ENCODE measurements at regions not wholly inside any gene's neighbourhood (a gene's known extent, or its start where the extent isn't known, plus 50 kb on each side); places are given as distances from the start of the nearest gene placed in this dataset.

DNA sequence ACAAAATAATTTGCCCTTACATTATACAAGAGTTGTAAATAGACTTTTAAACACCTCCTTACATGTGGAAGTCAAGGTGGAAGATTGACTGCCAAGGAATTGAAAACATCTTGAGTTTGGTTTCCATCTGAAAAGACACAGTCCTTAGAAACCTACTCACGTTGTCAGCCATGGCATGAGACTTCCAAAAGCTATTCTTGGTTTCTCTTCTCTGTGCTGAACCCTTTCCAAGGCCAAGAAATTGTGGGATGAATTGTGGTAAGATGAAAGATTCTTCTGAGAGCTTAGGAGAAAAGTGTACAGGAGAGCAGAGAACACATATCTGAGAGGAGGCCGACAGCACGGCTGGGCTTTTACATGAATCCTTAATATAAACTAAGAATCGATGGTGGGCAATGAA lies 370.0 kb downstream of the FBXW7 start:
- H3K4me1 Mint-ChIP-seq (ENCODE audit: low read depth): no peaks in the 10 kb centered on the region
- H3K27me3 Mint-ChIP-seq: no peaks in the 10 kb centered on the region
- H3K27ac Mint-ChIP-seq: no peak overlapping the region
- no peaks in the 10 kb centered on the region for H3K9me3 Mint-ChIP-seq
- no peaks in the 10 kb centered on the region for H3K36me3 Mint-ChIP-seq (ENCODE audit: low read depth)
- no peak for DNase-seq
- no peak overlapping the region for H3K4me3 Mint-ChIP-seq

DNA sequence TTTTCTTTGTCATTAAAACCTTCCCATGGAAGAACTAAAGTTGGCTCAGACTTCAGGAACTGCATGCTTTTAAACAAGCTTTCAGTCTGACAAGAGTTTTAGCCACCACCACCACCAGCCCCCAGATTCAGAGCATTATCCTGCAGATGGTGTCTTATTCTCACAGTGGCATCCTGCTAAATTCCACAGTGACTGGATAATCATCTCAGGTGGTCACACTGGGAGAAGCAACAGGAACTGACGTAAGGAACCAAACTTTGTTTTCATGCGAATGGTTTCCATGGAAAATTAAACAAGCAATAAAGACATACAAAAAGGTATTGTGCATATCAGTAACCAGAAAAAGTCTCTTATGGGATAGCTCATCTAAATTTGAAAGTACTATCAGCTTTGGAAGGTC lies 370.7 kb downstream of the FBXW7 start:
- H3K27ac Mint-ChIP-seq: no peak overlapping the region
- no peaks in the 10 kb centered on the region for H3K36me3 Mint-ChIP-seq (ENCODE audit: low read depth)
- no peak for DNase-seq
- no peak overlapping the region for H3K4me3 Mint-ChIP-seq
- no peaks in the 10 kb centered on the region for H3K27me3 Mint-ChIP-seq
- no peaks in the 10 kb centered on the region for H3K9me3 Mint-ChIP-seq
- no peaks in the 10 kb centered on the region for H3K4me1 Mint-ChIP-seq (ENCODE audit: low read depth)

DNA sequence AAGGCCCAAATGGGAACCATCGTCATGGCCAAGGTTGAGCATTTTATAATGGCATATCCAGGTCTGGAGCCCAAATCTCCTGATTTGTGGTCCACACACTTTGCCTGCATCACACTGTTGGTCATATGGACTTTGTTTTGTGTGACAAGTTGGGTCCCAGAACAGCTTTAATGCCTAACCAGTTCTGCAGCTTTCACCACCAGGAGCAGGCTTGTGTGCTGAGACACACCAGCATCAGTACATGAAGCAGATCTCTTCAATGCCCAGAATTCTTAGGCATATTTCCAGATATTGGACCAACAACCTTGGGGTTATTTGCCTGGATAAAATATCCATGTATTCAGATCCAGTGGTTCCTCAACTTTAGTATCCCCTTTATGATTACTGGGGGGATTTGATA lies 371.3 kb downstream of the FBXW7 start:
- Mint-ChIP-seq H3K27me3 (no peaks in the 10 kb centered on the region), H3K27ac (no peak overlapping the region), H3K36me3 (ENCODE audit: low read depth) (no peaks in the 10 kb centered on the region), H3K4me3 (no peak overlapping the region), H3K9me3 (no peaks in the 10 kb centered on the region), H3K4me1 (ENCODE audit: low read depth) (no peaks in the 10 kb centered on the region)
- no peak for DNase-seq

DNA sequence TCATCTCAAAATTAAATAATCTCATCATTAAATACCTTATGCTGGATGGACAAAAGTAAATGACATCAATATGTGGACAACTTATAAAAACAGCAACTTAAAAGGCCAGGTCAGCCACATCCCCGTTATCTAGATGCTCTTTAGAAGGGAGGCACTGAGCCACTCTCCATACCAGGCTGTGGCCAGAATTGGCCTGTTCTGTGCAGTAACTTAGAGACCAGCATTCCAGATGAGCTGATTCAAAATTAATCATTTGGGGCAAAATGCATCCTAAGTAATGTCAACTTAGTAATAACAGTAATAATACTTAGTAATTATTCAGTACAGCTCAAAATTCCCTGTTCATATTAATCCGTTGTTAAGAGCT lies 373.6 kb downstream of the FBXW7 start:
- no peak overlapping the region for H3K4me3 Mint-ChIP-seq
- H3K27ac Mint-ChIP-seq: no peak overlapping the region

DNA sequence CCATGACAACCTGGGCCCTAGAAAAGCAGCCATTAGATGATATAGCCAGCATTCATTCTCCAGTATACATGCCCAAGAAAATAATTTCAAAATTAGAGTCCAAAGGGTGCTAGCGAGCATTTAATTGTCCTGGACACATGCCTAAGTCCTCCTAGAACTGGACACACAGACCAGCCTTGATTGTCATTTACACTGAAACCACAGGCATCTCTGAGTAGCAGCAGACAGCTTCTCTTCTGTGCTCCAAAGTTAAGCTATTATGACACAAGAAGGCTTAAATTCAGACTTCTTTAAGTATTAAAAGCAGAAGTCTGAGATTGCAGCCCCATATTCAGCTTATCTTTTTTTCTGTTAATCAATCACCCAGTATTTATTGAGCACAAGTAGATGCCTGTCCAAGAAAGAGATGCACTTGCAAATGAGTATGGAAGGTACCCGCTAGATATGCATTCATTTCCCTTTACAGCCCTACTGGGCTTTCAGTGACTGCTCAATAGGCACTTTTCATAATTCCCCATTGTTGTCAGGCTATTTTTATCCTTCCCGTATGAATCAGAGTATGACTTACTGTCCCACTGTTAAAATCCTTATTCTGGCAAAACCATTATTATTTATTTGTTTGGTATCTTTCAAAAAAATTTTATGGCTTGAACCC lies 374.1 kb downstream of the FBXW7 start:
- H3K4me1 Mint-ChIP-seq (ENCODE audit: low read depth): peaks cover 8% of the 10 kb centered on the region

More for the DNA sequence above, 373.6 kb downstream of the FBXW7 start:
- DNase-seq: no peak
- Mint-ChIP-seq H3K4me1 (ENCODE audit: low read depth) (peaks cover 8% of the 10 kb centered on the region), H3K36me3 (ENCODE audit: low read depth) (no peaks in the 10 kb centered on the region), H3K9me3 (no peaks in the 10 kb centered on the region), H3K27me3 (no peaks in the 10 kb centered on the region)

DNA sequence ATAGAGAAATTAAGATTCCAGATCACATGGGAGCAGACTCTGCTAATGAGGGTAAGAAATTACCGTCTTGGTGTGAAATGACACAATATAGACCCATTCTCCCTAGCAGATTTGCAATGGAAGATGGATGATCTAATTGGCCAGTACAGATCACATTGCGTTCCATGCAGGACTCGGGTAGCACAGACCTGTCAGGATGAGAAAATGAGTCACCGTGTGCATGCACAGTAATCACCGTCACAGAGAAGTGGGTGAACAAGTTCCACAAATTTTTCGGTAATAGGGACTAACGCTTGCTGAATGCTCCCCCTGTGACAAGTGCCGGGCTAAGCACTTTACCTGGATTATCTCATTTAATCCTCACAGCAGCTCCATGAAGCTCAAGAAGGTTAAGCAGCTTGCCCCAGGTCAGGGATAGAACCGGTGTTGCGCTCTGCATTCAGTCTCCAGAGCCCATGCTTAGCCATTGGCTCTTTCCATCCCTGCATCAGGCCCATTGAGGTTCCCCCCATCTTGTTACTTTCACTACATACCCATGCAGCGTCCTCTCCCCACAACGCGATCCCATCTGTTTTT lies 375.6 kb downstream of the FBXW7 start:
- no peak for DNase-seq
- Mint-ChIP-seq H3K4me1 (ENCODE audit: low read depth) (peaks cover 8% of the 10 kb centered on the region), H3K9me3 (no peaks in the 10 kb centered on the region), H3K4me3 (no peak overlapping the region), H3K36me3 (ENCODE audit: low read depth) (no peaks in the 10 kb centered on the region), H3K27ac (no peak overlapping the region), H3K27me3 (no peaks in the 10 kb centered on the region)

More for the DNA sequence above, 374.1 kb downstream of the FBXW7 start:
- H3K9me3 Mint-ChIP-seq: no peaks in the 10 kb centered on the region
- no peak overlapping the region for H3K27ac Mint-ChIP-seq
- H3K27me3 Mint-ChIP-seq: no peaks in the 10 kb centered on the region
- DNase-seq: no peak
- H3K36me3 Mint-ChIP-seq (ENCODE audit: low read depth): no peaks in the 10 kb centered on the region
- H3K4me3 Mint-ChIP-seq: no peak overlapping the region

DNA sequence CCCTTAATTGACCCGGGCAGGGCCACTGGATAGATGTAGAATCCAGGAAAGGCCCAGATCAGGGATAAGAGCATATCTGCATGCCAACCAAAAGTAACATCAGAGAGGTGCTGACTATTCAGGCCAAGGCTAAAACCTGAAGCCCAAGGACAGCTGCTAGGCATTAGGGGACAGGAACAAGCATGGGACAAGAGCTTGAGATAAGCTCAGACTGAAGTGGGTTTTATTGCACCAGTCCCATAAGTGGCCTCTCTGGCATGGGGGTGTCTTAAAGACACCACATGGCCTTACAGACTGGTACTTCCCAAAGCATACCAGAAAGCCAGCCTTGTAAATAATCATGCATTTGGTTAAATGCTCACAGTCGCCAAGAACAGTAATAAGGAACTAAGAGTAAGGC lies 376.1 kb downstream of the FBXW7 start:
- H3K36me3 Mint-ChIP-seq (ENCODE audit: low read depth): no peaks in the 10 kb centered on the region
- no peaks in the 10 kb centered on the region for H3K27me3 Mint-ChIP-seq
- no peak for DNase-seq
- no peak overlapping the region for H3K27ac Mint-ChIP-seq
- H3K4me3 Mint-ChIP-seq: no peak overlapping the region
- peaks cover 13% of the 10 kb centered on the region for H3K4me1 Mint-ChIP-seq (ENCODE audit: low read depth)
- no peaks in the 10 kb centered on the region for H3K9me3 Mint-ChIP-seq

DNA sequence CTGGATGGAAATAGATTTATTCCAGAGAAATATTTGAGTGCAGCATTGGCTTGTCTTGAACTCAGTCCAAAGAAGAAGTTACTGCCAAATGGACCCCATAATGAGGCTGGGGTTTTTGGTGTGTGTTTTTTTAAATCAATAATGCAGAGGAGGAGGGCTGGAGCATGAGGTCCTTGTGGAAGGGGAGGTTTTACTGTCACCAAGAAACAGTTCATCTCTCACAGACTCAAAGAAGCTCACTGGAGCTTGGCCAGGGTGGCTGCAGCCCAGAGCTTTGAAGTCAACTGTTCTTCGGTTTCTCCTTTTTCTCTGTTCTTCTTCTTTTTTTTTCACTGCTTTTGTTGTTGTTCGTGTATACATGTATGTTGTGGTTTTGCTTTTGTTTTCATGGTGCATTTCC lies 377.7 kb downstream of the FBXW7 start:
- peaks cover 22% of the 10 kb centered on the region for H3K4me1 Mint-ChIP-seq (ENCODE audit: low read depth)
- H3K36me3 Mint-ChIP-seq (ENCODE audit: low read depth): no peaks in the 10 kb centered on the region
- no peaks in the 10 kb centered on the region for H3K9me3 Mint-ChIP-seq
- H3K27ac Mint-ChIP-seq: no peak overlapping the region
- no peak for DNase-seq
- no peak overlapping the region for H3K4me3 Mint-ChIP-seq
- no peaks in the 10 kb centered on the region for H3K27me3 Mint-ChIP-seq

DNA sequence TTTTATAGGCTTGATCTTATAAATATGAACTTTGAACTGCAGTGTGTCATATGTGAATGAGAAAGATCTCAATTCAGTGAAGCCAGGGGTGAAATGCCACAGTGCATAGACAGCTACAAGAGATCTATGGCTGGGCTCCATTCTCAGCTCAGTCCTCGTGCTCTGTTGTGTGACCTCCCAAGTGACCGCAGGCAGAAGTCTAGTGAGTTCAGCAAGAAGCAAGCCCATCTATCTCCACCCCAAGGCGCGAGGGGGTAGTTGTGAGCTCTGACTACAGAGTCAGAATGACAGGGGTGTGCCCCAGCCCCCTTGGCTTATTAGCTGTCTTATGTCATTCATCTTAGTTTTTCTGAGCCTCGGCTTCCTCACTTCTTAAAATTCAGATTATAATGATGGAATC lies 378.3 kb downstream of the FBXW7 start:
- Mint-ChIP-seq H3K9me3 (no peaks in the 10 kb centered on the region), H3K36me3 (ENCODE audit: low read depth) (no peaks in the 10 kb centered on the region), H3K27me3 (no peaks in the 10 kb centered on the region), H3K4me1 (ENCODE audit: low read depth) (peaks cover 22% of the 10 kb centered on the region), H3K4me3 (no peak overlapping the region), H3K27ac (no peak overlapping the region)
- no peak for DNase-seq

DNA sequence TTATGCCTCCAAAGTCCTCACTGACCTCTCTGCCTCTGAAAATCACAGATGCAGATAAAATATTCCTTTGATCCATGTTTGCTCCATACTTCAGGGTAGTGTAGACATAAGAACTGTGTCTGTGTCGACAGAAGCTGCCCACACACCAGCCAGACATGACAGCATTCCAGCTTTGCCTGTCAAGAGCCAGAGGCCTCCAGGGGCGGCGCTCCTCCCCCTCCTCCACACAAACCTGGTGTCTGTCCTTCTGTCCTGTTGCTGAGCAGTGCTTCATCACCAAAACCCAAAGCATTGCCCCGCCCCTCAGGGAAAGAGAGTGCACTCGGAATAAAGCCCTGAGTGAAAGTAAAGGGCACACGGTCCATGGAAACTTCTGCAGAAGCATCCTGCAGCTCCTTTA lies 379.4 kb downstream of the FBXW7 start:
- H3K36me3 Mint-ChIP-seq (ENCODE audit: low read depth): no peaks in the 10 kb centered on the region
- H3K9me3 Mint-ChIP-seq: no peaks in the 10 kb centered on the region
- H3K27me3 Mint-ChIP-seq: no peaks in the 10 kb centered on the region
- no peak overlapping the region for H3K4me3 Mint-ChIP-seq
- peaks cover 22% of the 10 kb centered on the region for H3K4me1 Mint-ChIP-seq (ENCODE audit: low read depth)
- H3K27ac Mint-ChIP-seq: no peak overlapping the region
- no peak for DNase-seq

DNA sequence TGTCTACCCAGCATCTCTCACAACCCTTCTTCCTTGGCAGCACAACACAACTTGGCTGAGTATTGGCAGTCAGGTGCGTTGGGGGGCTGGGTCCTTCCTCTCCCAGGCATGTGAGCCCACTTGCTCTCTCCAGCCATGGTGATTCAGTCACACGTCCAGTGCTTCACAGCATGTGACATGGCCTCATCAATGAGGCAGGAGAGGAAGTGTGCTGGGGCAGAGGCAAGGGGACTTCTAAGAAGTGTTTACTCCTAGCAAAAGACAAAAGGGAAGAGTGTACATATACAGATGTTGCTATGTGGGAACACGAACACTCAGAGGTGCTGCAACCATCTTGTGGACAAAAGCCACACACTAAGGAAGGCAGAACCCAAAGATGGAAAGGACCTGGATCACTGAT lies 380.8 kb downstream of the FBXW7 start:
- no peak overlapping the region for H3K4me3 Mint-ChIP-seq
- no peaks in the 10 kb centered on the region for H3K27me3 Mint-ChIP-seq
- H3K9me3 Mint-ChIP-seq: no peaks in the 10 kb centered on the region
- DNase-seq: no peak
- peaks cover 22% of the 10 kb centered on the region for H3K4me1 Mint-ChIP-seq (ENCODE audit: low read depth)
- H3K36me3 Mint-ChIP-seq (ENCODE audit: low read depth): no peaks in the 10 kb centered on the region
- no peak overlapping the region for H3K27ac Mint-ChIP-seq

DNA sequence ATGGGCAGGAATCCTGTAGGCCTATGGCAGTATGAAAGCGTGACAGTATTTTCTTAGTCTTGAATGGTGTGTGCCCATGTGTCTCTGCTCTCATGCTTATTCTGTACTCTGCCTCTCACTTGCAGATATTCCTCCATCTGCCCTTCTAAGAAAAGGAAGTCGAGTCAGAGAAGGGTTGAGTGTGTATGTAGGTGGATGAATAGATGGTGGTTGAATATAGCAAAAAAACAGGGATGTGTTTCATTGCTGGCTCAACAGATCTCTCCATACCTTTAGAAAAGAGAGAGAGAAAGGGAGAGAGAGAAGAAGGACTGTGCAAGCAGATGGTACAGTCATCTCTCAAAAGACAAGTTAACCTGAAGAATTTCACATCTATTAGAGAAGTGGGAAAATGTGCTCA lies 381.5 kb downstream of the FBXW7 start:
- no peak overlapping the region for H3K4me3 Mint-ChIP-seq
- peaks cover 22% of the 10 kb centered on the region for H3K4me1 Mint-ChIP-seq (ENCODE audit: low read depth)
- no peaks in the 10 kb centered on the region for H3K27me3 Mint-ChIP-seq
- DNase-seq: no peak
- no peaks in the 10 kb centered on the region for H3K9me3 Mint-ChIP-seq
- H3K27ac Mint-ChIP-seq: no peak overlapping the region
- H3K36me3 Mint-ChIP-seq (ENCODE audit: low read depth): no peaks in the 10 kb centered on the region

DNA sequence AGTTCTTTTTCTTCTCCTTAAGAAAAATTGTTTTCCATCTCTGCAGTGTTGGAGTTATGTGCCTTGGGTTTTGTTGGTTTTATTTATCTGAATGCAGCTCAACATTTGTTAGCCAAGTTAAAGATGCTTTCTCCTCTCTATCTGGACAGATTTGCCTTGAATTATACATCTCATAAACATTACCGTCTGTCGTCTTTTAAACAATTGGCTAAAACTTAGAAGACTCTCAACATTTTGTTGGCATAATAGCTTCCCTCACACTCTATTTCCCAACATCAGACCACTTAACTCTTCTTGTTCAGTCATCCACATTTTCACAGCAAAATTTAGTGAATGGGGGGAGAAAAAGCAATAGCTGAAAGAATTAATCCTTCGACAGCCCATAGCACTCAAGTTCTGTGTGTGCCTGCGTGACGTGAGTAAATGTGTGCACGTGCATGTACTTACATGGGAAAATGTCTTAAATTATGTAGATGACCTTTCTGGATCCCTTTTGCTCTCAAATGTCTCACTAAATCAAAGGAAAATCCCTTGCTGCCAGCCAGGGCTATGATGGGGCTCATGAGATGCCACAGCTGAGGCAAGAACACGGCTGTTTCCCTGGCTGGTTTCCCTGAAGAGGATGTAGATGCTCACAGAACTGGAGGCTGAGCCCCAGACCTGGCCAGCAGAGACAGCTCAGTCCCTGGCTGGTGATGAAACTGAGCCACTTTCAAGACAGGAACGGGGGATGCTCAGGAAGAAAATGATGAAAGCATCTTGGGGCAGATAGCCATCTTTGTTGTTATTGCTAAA lies 382.2 kb downstream of the FBXW7 start:
- no peak overlapping the region for H3K4me3 Mint-ChIP-seq
- no peak for DNase-seq
- no peaks in the 10 kb centered on the region for H3K36me3 Mint-ChIP-seq (ENCODE audit: low read depth)
- peaks cover 22% of the 10 kb centered on the region for H3K4me1 Mint-ChIP-seq (ENCODE audit: low read depth)
- H3K9me3 Mint-ChIP-seq: no peaks in the 10 kb centered on the region
- H3K27me3 Mint-ChIP-seq: no peaks in the 10 kb centered on the region
- no peak overlapping the region for H3K27ac Mint-ChIP-seq

DNA sequence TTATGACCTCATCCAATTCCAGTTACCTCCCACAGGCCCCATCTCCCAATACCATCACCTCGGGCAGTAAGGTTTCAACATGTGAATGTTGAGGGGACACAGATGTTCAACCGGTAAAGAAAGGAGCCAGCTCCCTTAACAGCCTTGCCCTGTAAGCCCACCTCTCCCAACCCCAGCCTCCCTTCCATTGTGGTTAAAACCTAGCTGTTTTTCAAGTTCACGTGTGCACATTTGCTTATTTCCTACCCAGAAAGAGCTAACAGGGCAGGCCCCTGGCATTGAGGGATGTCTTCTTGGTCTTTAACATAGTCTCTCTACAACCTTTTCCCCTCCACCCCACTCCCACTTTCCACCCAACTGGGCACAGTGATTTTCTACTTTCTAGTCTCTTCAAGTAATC lies 385.7 kb downstream of the FBXW7 start:
- H3K27ac Mint-ChIP-seq: no peak overlapping the region
- no peaks in the 10 kb centered on the region for H3K27me3 Mint-ChIP-seq
- no peak overlapping the region for H3K4me3 Mint-ChIP-seq
- peaks cover 14% of the 10 kb centered on the region for H3K4me1 Mint-ChIP-seq (ENCODE audit: low read depth)
- peaks cover 10% of the 10 kb centered on the region for H3K36me3 Mint-ChIP-seq (ENCODE audit: low read depth)
- peaks cover 14% of the 10 kb centered on the region for H3K9me3 Mint-ChIP-seq
- DNase-seq: no peak

DNA sequence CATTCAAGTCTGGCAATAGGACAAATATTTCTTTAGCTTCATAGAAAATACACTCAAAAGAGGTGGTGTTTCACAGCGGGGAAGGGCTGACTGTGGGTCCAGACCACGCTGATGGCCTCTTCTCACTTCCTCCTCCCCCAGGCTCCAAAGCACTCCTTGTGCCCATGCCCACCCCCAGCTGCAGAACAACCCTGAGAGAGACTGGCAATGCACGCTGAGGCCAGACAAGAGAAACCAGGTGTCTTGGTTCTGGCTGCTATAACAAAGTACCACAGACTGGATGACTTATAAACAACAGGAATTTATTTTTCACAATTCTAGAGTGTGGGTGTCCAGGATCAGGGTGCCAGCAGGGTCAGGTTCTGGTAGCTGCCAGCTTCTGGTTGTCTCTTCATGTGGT lies 386.1 kb downstream of the FBXW7 start:
- H3K9me3 Mint-ChIP-seq: peaks cover 19% of the 10 kb centered on the region
- peaks cover 9% of the 10 kb centered on the region for H3K4me1 Mint-ChIP-seq (ENCODE audit: low read depth)
- H3K36me3 Mint-ChIP-seq (ENCODE audit: low read depth): peaks cover 13% of the 10 kb centered on the region
- no peak overlapping the region for H3K27ac Mint-ChIP-seq
- no peak for DNase-seq
- no peak overlapping the region for H3K4me3 Mint-ChIP-seq
- H3K27me3 Mint-ChIP-seq: no peaks in the 10 kb centered on the region
